NCI-H2171 (cell line): ENCODE measurements at regions not wholly inside any gene's neighbourhood (a gene's known extent, or its start where the extent isn't known, plus 50 kb on each side); places are given as distances from the start of the nearest gene placed in this dataset.

Source experiments
- DNase-seq: peaks from one replicate; lab custom pipeline; 2025; lab: John Stamatoyannopoulos, UW

DNA sequence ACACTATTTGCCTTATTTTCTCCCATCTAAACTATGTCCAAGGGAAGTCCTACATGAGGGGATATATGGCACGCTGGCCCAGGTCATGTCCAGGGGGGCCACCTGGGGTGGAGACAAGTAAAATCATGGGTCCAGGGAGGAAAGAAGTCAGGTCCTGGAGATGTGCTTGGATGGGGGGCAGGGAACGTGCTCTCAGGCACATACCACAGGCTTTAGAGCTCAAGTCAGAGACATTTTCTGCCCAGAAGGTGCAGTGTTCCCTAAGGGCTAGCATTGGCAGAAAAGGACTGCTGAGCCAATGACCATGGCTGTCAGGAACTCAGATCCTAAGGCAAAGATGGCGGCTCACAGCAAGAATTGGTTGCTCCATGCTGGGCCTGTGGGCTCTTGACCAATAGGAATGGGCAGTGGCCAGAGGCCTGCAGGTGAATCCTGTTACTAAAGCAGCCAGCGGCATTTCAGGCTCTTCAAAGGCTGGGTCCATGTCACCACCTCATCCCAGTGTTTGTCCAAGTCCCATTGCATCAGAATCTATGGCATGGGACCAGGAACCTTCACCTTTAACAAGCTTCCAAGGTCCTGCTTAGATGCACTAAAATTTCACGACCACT, 175.0 kb downstream of the RPLP1 start:
- no peak for DNase-seq

DNA sequence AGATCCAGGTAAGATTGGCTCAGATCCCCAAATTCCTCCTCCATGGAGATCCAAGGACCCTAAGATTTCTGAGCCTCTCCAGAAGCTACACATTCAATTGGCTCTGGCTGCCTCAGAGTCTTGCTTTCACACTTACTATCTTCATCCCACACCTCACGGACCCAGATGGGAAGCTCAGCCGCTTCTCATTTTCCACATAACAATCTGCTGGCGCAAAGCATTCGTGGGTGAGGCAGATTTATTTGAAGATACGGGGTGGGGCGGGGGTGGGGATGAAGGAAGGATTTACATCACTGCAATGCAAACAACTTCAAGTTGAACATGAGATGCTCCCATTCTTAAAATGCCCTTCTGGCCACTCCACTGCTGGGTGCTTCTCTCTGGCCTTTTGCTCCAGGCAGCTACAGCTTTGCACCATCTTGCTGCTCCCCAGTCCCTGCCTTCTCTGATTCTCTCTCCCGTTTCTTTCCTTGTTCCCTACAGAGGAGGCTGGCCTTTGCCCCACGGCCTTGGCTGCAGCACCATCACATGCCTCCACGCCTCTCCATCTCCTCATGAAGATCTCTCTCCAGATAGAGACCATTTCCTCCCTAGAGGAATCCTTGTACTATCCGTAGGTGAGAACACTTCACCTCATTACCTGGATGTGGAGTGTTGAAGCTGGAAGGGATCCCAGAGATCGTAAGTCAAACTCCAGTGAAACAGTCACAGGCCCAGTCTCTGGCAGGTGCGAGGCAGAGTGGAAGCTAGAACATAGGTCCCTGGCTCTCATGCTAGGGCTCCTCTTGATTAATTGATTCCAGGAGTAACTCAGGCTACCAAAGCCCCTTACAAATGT, 175.9 kb downstream of the RPLP1 start:
- no peak for DNase-seq

DNA sequence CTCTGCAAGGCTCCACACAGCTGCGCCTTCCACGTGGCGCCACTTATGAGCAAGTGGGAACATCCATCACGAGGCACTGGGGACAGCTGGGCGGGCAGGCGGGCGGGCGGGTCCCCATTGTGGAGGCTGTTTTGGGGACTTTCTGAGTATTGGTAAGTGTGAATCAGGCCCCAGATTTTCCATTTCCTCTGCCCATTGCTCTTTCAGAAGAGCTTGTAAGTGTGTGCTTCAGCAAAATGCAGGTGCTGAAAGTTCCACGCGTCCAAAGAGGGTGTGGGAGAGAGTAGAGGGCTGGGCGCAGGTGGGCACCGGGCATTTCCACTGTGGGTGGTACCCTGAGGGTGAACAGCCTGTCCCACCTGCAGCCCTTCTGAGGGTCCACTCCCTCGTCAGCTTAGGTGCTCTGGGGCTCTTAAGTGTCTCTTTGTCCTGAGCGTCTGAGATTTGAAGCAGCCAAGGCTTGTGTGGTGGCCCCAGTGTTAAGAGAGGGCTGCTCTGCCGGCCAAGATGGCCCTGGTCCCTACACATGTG, 177.1 kb downstream of the RPLP1 start:
- no peak for DNase-seq

DNA sequence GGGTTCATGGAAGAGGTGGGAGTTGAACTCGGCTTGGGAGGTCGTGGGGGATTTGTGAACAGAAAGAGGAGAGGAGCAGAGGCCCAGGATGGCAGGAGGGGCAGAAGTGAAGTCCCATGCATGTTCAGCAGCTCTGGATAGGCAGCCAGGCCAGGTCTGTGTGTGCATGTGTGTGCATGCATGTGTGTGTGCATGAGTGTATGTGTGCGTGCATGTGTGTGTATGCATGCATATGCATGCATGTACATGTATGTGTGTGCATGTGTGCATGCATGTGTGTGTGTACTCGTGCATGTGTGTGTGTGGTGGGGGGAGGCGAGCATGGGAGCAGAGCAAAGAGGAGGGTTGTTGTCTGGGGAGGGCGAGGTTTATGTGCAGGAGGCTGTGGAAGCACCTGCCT, 178.4 kb downstream of the RPLP1 start:
- DNase-seq, result no peak

DNA sequence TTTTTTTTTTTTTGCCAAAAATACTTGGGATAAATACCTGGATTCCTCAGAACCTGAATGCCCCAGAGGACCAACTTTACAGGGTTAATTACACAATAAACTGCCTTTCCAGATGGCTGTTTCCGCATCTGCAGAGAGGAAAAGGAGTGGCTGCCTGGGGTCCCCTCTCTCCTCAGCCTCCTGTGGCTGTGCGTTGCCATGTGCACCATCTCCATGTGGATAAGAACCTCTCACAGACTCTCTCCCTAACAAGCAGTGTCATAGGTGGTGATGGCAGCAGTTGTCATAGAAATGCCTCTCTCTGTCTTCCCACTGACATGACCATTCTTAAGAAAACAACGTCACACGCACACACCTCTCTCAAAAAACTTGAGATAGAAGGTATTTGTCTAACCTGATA, 179.4 kb downstream of the RPLP1 start:
- peak; percentile 90 for DNase-seq

DNA sequence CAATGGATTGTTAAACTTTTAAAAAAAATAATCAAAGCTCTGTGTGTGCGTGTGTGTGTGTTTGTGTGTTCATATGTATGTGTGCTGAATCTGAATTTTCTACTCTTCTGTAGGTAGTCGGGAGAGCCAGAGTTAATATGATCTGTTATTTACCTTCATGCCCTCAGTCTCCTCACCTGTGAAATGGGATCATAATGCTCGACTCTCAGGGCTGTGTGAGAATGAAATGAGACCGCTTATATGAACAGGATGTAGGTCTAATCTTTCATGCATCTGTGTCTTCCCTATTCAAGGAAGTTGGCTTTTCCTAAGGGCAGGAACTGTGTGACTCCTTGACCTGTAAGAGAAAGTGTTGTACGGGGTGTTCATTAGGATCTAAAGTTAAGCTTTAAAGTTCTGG, 182.2 kb downstream of the RPLP1 start:
- DNase-seq, result no peak

DNA sequence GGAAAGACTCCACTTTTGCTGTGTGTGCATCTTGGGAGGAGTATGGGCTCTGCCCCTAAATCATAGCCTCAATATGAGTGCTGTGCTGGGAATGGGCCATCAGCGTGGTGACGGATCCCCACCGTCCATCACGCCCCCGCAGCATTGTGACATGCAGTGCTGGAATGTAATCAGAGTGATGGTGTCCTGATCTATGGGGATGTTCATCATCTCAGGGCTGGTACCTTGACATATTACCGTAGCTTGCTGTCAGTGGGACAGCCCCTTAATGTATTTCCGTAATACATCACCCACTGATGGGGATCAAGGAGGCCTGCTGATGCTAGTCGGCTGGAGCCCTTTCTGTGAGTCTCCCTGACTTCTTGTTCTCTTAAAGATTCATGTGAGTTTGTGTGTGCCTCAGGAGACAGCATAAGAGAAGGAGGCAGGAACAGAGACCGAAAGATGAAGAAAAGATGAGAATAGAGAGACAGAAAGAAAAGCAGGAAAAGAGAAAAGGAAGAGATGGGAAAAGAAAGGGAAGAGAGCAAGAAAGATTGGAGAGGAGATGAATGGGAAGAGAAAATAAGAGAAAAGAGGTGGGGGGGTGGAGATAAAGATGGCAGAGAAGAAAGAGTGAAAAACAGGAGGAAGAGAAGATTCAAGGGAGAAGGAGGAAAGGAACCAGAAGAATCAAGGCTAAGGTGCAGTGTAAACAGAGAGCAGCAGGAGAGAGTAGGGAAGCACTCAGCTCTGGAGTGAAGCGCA, 183.7 kb downstream of the RPLP1 start:
- DNase-seq, result no peak

DNA sequence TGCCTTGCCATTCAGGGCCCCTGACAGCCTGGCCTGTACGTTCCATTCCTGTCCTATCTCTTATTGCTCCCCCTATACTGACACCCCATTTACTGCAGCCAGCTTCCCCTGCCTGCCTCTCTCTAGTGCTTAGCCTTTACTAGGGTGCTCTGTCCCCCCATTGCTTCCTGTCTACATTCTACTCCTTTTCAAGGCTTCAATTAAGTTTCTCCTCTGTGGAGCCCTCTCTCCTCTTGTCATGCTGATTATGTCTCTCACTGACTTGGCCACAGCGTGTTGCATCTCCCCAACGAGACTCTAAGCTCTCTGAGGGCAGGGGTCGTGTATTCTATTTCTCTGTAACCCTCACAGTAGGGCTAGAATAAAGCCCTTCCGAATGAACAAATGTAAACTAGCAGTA, 185.2 kb downstream of the RPLP1 start:
- no peak for DNase-seq

DNA sequence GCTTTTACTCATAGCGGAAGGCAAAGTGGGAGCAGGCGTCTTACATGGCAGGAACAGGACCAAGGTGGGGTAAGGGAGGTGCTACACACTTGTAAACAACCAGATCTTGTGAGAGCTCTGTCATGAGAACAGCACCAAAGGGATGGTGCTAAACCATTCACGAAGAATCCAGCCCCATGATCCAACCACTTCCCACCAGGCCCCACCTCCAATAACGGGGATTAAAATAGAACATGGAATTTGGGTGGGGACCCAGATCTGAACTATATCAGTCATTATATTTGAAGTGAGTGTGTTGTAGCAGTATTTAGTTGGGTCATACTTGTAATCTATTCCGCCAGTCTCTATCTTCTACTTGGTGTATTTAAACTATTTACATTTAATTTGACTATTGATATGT, 190.9 kb downstream of the RPLP1 start:
- DNase-seq, result no peak

DNA sequence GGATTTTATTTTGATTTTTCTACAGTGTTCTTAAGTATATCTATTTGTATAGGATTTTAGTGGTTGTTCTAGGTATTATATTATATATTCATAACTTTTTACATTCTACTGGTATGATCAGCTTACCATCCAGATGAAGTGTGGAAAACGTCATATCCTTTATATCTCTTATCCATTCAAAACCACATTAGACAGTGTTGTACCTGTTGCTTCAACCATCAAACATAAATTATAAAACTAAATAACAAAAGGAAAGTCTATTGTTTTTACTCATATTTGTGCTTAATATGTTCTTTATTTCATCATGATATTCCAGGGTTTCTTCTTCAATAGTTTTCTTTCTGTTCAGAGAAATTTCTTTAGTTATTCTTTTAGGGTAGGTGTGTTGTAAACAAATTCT, 191.4 kb downstream of the RPLP1 start:
- DNase-seq, result no peak

DNA sequence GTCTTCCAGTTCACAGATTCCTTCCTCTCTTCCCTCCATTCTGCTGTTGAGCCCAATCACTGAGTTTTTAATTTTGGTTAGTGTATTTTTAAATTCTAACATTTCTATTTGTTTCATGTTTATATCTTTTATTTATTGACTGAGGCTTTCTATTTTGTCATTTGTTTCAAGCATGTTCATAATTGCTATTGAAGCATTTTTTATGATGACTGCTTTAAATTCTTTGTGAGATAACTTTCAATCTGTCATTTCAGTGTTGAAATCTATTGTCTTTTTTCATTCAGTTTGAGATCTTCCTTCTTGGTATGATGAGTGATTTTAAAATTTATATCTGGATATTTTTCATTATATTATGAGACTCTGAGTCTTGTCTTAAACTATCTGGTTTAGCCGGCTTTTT, 192.3 kb downstream of the RPLP1 start:
- no peak for DNase-seq

DNA sequence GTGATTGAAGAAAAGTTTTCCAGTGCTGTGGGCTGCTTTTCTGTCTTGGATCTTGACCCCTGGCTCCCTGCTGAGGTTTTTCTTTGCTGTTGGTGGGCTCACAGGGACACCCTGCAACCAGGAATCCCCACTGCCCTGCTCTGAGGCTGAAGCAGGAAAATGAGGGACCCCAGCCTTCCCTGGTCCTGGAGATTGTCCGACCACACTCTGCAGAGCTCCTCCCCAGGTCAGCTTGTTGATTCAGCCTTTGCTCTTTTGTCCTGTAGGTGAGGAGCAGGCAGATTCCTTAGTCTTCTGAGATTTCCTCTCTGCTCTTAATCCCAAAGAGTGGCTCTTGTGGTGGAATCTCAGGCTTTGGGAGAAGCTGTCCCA, 194.5 kb downstream of the RPLP1 start:
- no peak for DNase-seq

DNA sequence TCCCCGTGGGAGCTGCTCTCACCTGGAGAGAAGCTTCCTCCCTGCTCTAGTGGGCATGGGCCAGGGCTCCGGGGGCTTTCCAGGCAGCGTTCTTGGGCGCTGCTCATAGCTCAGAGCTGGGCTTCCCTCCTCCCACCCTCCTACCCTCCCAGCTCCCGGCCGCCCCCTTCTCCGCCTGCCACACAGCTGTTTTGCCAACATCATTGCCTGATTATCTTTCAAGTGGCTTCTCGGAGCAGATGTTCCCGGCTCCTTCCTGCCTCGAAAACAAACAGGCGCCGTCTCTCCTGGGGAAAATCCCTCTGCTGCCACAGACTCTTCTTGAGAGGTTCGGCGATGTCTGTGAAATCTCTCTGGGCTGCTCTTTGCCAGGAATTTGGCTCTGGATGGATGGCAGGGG, 195.6 kb downstream of the RPLP1 start:
- peak; percentile 87 for DNase-seq

DNA sequence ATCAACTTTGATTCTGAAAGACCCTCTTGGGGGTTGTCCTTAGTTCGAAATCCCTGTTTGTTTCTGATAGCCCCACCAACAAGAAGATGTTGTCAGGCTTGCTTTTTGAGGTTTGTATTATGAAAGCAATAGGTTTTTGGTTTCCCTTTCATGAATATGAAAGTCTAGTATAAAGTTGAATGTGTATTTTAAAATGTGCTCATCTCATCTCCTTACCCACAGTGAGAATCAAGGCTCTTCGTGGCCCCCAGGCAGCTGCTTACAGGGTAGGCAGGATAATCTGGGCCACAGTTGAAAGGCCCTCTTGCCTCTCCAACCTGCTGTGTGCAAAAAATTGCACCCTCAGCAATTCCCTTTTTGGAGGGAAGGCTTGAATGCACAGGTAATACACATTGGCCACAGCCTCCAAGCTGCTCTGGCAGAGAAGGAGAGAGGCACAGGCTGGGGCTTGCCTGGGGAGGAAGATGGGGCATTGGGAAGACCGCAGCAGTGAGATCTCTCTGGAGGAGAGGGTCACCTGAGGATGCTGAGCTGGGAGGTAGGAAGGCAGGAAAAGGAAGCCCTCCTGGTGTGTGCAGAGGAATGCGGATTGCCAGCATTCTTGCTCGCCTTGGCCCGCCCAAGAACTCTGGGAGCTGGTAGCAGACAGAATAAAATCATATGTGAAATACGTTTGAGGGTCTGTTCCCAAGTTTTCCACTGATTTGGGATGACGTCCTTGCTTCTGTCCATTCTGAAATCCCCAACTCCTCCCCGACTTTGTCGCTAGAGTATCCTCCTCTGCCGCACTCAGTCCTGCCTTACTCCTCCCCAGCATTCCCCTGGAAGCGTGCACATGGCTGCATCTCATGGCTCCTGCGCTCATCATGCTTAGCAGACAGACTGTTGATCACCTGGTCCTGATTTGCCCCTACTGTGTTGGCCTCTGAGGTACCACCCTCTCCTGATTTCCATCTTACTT, 196.4 kb downstream of the RPLP1 start:
- DNase-seq, result peak; percentile 42

DNA sequence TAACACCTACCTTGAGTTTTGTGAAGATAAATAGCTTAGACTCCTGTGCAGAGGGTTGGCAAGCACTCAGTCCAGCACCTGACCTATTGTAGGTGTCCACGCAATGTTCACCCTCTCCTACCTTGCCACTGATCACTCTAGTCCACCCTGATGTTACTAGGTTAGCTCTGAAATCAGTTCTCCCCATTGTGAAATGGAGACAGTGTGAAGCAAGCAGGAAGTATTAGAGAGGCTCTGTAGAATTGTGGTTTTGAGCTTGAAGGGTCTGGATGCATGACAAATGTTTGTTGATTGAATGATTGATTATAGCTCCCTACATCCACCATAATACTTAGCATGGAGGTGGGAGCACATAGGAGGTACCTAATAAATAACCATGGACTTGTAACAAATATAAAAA, 199.7 kb downstream of the RPLP1 start:
- DNase-seq, result no peak

DNA sequence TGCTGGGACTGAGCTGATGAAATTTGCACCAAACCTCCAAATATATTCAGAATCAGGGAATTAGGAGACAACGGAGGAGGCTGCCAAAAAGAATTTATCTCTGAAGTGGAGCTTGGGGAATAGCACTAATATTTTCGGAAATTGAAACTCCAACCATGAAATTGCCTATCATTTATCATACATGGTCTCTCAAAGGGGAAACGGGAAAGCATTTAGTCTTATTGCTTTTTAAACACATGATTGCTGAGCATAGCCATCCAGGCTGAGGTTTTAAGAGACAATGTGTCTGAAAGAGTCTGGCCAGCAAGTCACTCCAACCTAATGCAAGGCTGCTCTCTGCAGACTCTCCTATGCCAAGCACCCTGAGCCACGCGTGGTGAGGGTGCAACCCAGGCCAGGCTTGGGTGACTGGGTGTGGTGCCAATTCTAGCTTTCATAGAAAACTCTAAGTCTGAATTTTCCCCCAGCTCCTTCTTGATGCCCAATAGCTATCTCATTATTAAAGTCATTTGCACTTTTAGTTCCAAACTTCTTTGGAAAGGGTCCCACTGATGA, 200.2 kb downstream of the RPLP1 start:
- DNase-seq, result no peak

DNA sequence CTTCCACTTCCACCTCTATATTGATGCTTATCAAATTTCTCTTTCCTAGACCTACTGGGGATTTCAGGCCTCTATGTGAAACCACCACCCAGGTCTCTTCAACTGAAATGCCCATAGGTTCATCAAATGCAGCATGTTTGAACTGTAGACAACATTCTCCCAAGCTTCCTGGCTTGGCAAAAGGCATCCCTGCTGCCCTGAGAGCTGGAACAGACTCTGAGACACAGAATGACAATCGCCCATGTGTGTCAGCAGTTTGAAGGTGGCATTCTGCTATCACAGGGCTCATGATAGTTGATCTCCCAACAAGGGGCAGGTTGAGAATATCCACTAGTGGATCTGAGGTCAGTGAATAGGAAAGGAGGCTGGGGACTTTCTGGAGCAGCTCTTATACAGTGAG, 200.7 kb downstream of the RPLP1 start:
- no peak for DNase-seq

DNA sequence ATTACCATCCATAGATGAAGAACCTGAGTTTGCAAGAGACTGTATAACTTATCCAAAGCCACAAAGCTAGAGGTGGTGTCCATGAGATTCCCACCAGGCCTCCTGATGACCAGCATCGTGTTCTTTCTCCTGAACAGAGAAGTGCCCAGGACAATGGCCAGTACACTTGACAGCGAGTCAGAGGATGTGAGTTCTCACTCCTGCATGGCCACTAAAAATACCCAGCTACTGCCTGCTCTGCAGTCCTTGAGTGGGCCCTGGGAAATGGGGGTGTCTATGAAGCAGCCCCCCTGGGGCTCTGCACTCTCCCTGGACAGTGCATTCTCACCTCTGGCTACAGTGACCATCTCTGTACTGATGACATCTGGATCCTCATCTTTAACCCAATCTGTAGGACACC, 201.2 kb downstream of the RPLP1 start:
- no peak for DNase-seq

DNA sequence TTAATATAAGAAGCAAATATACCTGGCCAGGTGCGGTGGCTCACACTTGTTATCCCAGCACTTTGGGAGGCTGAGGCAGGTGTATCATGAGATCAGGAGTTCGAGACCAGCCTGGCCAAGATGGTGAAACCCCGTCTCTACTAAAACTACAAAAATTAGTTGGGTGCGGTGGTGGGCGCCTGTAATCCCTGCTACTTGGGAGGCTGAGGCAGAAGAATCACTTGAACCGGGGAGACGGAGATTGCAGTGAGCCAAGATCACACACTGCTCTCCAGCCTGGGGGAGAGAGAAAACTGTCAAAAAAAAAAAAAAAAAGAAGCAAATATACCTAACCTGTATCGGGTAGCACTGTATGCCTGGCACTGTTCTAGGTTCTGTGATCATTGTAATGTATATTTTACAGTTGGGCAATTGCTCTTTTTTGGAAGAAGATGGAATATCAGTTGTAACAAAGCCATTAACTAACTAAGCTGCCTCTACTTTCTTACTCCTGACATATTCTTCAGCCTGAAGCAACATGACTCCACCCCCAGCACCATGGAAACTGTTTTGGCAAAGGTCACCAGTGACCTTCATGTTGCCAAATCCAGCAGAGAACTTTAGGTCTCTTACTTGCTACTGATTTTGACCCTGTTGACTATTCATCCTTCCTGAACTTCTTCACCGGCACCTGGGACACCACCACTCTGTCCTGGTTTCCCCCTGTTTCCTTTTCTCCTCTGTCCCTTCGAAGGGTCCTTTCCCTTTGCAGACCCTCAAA, 203.8 kb downstream of the RPLP1 start:
- DNase-seq, result no peak

DNA sequence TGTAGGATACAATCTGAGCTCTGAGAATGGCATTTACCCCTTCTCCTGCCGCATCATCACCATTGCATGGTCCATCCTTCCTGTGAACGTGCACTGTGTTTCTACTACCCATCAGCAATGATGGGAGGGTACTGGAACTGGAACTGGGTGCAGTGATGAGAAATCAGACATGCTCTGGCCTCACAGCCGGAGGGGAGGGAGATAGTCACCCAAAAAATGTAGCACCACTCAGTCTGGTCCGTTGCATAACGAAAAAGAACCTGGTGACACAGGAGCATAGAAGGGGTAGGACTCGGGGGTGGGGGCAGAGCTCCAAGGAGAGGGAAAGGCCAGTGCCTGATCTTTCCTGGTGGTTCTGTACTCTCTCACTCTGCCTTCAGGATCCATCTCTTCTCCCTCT, 205.0 kb downstream of the RPLP1 start:
- no peak for DNase-seq
